Colonic mucosa (tissue), 4 donors: ENCODE measurements at regions not wholly inside any gene's neighbourhood (a gene's known extent, or its start where the extent isn't known, plus 50 kb on each side); places are given as distances from the start of the nearest gene placed in this dataset.

ENCODE experiments used
- DNase-seq: peaks from one replicate; pipeline ENCODE4 v3.0.0-alpha.2; 2020
- H3K27ac ChIP-seq: fragments of 200-600 bp; one replicate; pipeline ENCODE4 v1.8.0; 2021
- H3K27me3 ChIP-seq: fragments of 200-600 bp; one replicate; pipeline ENCODE4 v1.8.0; 2021
- H3K36me3 ChIP-seq: fragments of 200-600 bp; one replicate; pipeline ENCODE4 v1.8.0; 2021
- H3K4me1 ChIP-seq: fragments of 200-600 bp; one replicate; pipeline ENCODE4 v1.8.0; 2021; ENCODE audit warnings: mild to moderate bottlenecking
- H3K4me3 ChIP-seq: fragments of 200-600 bp; one replicate; pipeline ENCODE4 v1.8.0; 2021
- H3K9ac ChIP-seq, 2 donors: one replicate each; pipeline ENCODE4 v1.7.0; 2013; ENCODE audit warnings: control low read depth in 2 of 2, low read depth in 2 of 2, low read length in 2 of 2
- H3K9me3 ChIP-seq: fragments of 200-600 bp; one replicate; pipeline ENCODE4 v1.8.0; 2021
- intact Hi-C: fragments of 100-400 bp; cut with DNase I; formaldehyde crosslinking; loops from one replicate; pipeline ENCODE4 v1.14.1; 2022
- TF ChIP-seq, protein P1 (sequence below): fragments of 200-600 bp; IDR thresholded peaks from one replicate; pipeline ENCODE4 v1.8.0; 2022; ENCODE audit warnings: antibody characterized with exemption, mild to moderate bottlenecking
- donor health status: healthy.
- donor health status: DM: no; HTN: no; CAD: no.
- donor health status: DM: no; HTN: no; CAD: no.

DNA sequence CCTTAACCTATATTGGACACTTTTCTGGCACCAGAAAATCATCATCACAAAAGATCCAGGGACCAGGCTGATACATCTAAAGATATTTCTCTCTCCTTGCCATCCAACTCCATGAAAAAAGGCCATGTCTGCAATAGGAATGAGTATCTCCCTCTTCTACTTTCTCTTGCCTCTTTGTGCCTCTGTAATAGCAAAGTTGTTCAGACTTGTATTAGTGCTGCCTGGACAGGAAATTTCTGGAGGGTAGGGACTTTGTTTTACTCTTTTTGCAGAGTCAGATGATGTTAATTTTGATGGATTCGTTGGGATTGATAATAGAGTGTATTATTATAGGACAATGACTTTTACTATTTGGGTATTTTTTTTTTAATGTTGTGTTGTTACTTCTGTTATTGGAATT lies 376.3 kb downstream of the INHBA start:
- intact Hi-C loops: no loop called here
- no peaks in the 10 kb centered on the region for H3K9me3 ChIP-seq
- H3K9ac ChIP-seq: no peak overlapping the region
- TF ChIP-seq, protein P1, sequence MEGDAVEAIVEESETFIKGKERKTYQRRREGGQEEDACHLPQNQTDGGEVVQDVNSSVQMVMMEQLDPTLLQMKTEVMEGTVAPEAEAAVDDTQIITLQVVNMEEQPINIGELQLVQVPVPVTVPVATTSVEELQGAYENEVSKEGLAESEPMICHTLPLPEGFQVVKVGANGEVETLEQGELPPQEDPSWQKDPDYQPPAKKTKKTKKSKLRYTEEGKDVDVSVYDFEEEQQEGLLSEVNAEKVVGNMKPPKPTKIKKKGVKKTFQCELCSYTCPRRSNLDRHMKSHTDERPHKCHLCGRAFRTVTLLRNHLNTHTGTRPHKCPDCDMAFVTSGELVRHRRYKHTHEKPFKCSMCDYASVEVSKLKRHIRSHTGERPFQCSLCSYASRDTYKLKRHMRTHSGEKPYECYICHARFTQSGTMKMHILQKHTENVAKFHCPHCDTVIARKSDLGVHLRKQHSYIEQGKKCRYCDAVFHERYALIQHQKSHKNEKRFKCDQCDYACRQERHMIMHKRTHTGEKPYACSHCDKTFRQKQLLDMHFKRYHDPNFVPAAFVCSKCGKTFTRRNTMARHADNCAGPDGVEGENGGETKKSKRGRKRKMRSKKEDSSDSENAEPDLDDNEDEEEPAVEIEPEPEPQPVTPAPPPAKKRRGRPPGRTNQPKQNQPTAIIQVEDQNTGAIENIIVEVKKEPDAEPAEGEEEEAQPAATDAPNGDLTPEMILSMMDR: no peak
- H3K36me3 ChIP-seq: no peaks in the 10 kb centered on the region
- H3K4me3 ChIP-seq: no peak overlapping the region
- no peaks in the 10 kb centered on the region for H3K27me3 ChIP-seq
- no peaks in the 10 kb centered on the region for H3K4me1 ChIP-seq
- no peak overlapping the region for H3K27ac ChIP-seq
- DNase-seq: no peak

DNA sequence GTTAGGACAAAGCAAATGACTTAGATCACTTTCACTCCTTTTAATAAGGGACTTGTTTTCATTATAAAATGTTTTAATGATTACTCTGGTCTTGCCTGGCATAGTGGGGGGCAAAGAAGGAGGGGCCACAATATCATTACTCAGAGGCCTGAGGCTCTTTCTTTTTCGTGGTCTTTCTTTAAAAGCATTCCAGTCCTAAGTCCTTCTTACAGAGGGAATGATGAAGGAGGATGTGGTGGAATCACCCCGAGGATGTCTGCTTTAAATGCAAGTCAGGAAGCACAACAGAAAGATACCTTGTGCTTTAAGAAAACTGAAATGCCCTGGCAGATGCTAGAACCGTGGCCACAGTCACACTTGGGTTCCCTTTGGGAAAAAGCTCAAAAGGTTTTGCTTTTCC lies 379.1 kb downstream of the INHBA start:
- H3K9ac ChIP-seq: no peak overlapping the region
- H3K4me1 ChIP-seq: no peaks in the 10 kb centered on the region
- H3K36me3 ChIP-seq: no peaks in the 10 kb centered on the region
- TF ChIP-seq, protein P1: no peak
- no peak overlapping the region for H3K4me3 ChIP-seq
- no peak overlapping the region for H3K27ac ChIP-seq
- intact Hi-C loops: no loop called here
- no peaks in the 10 kb centered on the region for H3K27me3 ChIP-seq
- DNase-seq: no peak
- no peaks in the 10 kb centered on the region for H3K9me3 ChIP-seq

DNA sequence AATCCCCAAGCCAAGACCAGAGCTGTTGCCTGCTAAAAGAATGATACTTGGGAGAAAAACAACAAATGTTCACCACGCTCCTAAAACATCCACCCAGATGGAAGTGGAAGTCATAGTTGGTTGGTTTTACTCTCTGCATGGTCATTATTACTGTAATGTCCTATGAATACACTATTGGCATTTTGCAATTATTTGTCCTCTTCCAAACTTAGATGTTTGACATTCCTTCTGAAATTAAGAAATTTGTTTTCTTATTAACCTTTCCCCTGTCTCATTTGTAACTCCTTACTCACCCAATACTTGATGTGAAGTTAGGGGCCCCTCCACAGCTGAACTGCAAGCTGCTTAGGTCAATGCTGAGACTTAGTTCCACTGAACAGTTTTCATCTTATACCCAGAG lies 383.3 kb downstream of the INHBA start:
- no peak for DNase-seq
- no peak overlapping the region for H3K9ac ChIP-seq
- intact Hi-C loops: no loop called here
- H3K4me1 ChIP-seq: no peaks in the 10 kb centered on the region
- TF ChIP-seq, protein P1: no peak
- H3K4me3 ChIP-seq: no peak overlapping the region
- no peaks in the 10 kb centered on the region for H3K36me3 ChIP-seq
- no peaks in the 10 kb centered on the region for H3K27me3 ChIP-seq
- H3K9me3 ChIP-seq: no peaks in the 10 kb centered on the region
- no peak overlapping the region for H3K27ac ChIP-seq

DNA sequence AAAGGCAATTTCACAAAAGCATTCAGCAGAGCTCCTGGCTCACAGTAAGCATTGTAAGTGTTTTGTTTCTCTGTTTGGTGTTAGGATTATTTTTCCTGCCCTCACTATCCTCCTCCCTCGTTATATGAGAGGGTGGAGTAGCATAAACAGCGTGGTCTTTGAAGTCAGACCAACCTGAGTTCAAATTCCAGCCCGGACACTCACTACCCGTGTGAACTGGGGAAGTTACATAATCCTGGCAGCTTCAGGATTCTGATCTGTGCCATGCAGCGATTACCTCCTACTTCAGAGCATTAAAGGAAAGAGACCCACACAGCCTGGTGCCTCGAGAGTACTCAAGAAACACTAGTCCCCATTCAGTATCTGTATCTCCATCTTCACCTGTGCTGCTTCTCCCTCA lies 386.5 kb downstream of the INHBA start:
- Histone ChIP-seq H3K4me3 (no peak overlapping the region), H3K4me1 (no peaks in the 10 kb centered on the region), H3K27ac (no peak overlapping the region), H3K27me3 (no peaks in the 10 kb centered on the region), H3K9ac (no peak overlapping the region), H3K36me3 (no peaks in the 10 kb centered on the region), H3K9me3 (no peaks in the 10 kb centered on the region)
- TF ChIP-seq, protein P1: no peak
- peak; percentile 46 for DNase-seq
- intact Hi-C loops: no loop called here

DNA sequence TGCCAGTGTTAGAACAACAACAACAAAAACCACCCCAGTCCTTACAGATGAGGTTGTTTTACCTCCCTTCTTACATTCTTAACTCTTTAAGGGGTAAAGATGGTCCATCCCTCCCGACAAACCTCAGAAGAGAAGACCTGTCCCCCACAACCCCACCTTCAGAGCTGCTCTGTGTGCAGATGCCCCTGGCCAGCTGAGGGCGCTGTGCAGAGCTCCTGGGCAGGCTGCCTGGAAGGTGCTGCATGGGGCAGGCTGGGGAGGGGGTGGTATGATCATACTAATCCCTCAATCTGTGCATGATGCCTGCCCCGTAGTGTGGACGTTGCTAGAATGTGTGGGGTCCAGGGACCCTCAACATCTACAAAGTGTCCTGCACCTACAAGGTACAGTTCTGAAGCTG lies 387.1 kb downstream of the INHBA start:
- no peaks in the 10 kb centered on the region for H3K9me3 ChIP-seq
- DNase-seq: no peak
- H3K36me3 ChIP-seq: no peaks in the 10 kb centered on the region
- no peak overlapping the region for H3K4me3 ChIP-seq
- no peak overlapping the region for H3K9ac ChIP-seq
- no peak overlapping the region for H3K27ac ChIP-seq
- TF ChIP-seq, protein P1: no peak
- intact Hi-C loops: no loop called here
- no peaks in the 10 kb centered on the region for H3K27me3 ChIP-seq
- H3K4me1 ChIP-seq: no peaks in the 10 kb centered on the region

DNA sequence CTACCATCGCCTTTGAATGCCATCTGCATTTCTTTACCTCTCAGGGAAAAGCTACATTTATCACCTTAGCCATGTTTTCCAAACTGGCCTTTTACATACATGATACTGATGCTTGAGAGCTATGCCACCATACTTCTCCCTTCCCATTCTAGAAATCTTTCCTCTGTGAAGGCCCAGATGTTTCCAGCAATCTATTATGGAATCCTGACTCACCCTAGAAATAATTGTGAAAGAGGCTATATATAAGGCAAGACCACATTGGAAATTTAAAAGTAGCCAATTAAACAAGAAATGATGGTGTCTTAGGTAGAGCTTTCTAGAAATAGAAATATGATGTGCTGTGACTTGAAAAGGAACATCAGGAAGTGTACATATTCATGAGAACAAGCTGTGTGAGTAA lies 389.7 kb downstream of the INHBA start:
- TF ChIP-seq, protein P1: no peak
- no peak overlapping the region for H3K27ac ChIP-seq
- DNase-seq: no peak
- H3K36me3 ChIP-seq: no peaks in the 10 kb centered on the region
- H3K9me3 ChIP-seq: no peaks in the 10 kb centered on the region
- H3K27me3 ChIP-seq: no peaks in the 10 kb centered on the region
- H3K4me3 ChIP-seq: no peak overlapping the region
- H3K4me1 ChIP-seq: no peaks in the 10 kb centered on the region
- intact Hi-C loops: no loop called here
- H3K9ac ChIP-seq: no peak overlapping the region
